Activated B cell treated with CpG ODN at 0.5 μM for 24 hours (primary cell): ENCODE measurements at regions not wholly inside any gene's neighbourhood (a gene's known extent, or its start where the extent isn't known, plus 50 kb on each side); places are given as distances from the start of the nearest gene placed in this dataset.
"Not testable (repeated sequence)": the region's sequence is repeated elsewhere in the genome, so short reads cannot be mapped to it uniquely, and the experiment has no call there.

Experiments used
- ATAC-seq: fragments of 200-7000 bp; cut with Tn5 transposase; one replicate; pipeline ENCODE4 v1.10.0; 2021; ENCODE audit warnings: low read depth, mild to moderate bottlenecking, moderate library complexity
- CTCF ChIA-PET: fragments of 350-600 bp; sonication (Branson Sonifier 250); formaldehyde crosslinking; loops from one replicate; lab custom pipeline; 2021; ENCODE audit warnings: antibody characterized with exemption; lab: Charles Lee
- POLR2A ChIA-PET: fragments of 350-600 bp; sonication (Branson Sonifier 250); formaldehyde crosslinking; loops from one replicate; lab custom pipeline; 2021; ENCODE audit warnings: antibody characterized with exemption; lab: Charles Lee
- DNase-seq: peaks from one replicate; pipeline ENCODE4 v3.0.0; 2022
- H3K27ac Mint-ChIP-seq: one replicate; pipeline ENCODE4 v1.8.0; 2020; ENCODE audit warnings: mixed read lengths
- H3K27me3 Mint-ChIP-seq: one replicate; pipeline ENCODE4 v1.8.0; 2021; ENCODE audit warnings: mixed read lengths
- H3K36me3 Mint-ChIP-seq: one replicate; pipeline ENCODE4 v1.8.0; 2021; ENCODE audit warnings: low read depth, mixed read lengths
- H3K4me1 Mint-ChIP-seq: one replicate; pipeline ENCODE4 v1.8.0; 2021; ENCODE audit warnings: mixed read lengths
- H3K4me3 Mint-ChIP-seq: one replicate; pipeline ENCODE4 v1.8.0; 2020; ENCODE audit warnings: mild to moderate bottlenecking, mixed read lengths
- H3K9me3 Mint-ChIP-seq: one replicate; pipeline ENCODE4 v1.8.0; 2020; ENCODE audit warnings: mixed read lengths
- CTCF ChIP-seq: fragments of 200-600 bp; IDR thresholded peaks from one replicate; pipeline ENCODE4 v1.8.0; 2022; ENCODE audit warnings: antibody characterized with exemption, mild to moderate bottlenecking
- intact Hi-C: fragments of 100-400 bp; cut with micrococcal nuclease; formaldehyde crosslinking; loops from one replicate; pipeline ENCODE4 v1.15.1; 2024

DNA sequence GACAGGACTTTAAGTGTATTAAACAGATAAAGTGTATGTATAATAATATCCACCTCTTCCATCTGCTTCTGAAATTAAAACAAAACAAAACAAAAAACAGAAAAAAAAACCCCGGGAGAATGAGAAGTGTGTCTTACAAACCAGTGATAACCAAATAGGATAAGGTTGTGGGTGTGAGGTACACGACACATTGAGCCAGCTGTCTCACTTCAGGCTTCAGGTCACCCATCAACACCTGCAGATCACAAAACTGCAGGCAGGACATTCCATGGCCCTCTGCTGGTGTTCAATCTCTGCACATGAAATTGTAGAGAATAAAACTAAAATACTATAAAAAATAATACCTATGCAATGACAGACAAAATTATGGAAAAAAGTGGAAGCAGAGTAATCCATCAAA is 339.9 kb downstream of the SFMBT2 start:
- Mint-ChIP-seq H3K4me3 (no peak overlapping the region), H3K27me3 (peaks cover 20% of the 10 kb centered on the region), H3K27ac (no peak overlapping the region), H3K36me3 (no peaks in the 10 kb centered on the region), H3K4me1 (peaks cover 2% of the 10 kb centered on the region), H3K9me3 (no peaks in the 10 kb centered on the region)
- DNase-seq (no peak), ATAC-seq (no peak)
- ChIA-PET POLR2A (no interaction called here), CTCF (no interaction called here)
- intact Hi-C loops, result no loop called here
- TF ChIP-seq CTCF, result no peak

GRCh38 chr10:7069706-7070105 is 341.1 kb downstream of the SFMBT2 start:
- ChIA-PET POLR2A (no interaction called here), CTCF (no interaction called here)
- no peak overlapping the region for H3K4me3 Mint-ChIP-seq
- H3K9me3 Mint-ChIP-seq, result no peaks in the 10 kb centered on the region
- no peak for TF ChIP-seq CTCF
- peaks cover 20% of the 10 kb centered on the region for H3K27me3 Mint-ChIP-seq
- no peaks in the 10 kb centered on the region for H3K36me3 Mint-ChIP-seq
- DNase-seq, result no peak
- H3K27ac Mint-ChIP-seq, result no peak overlapping the region
- intact Hi-C loops, result no loop called here
- peaks cover 3% of the 10 kb centered on the region for H3K4me1 Mint-ChIP-seq
- ATAC-seq, result no peak

GRCh38 chr10:7056216-7056615 is 354.6 kb downstream of the SFMBT2 start:
- intact Hi-C loops, result no loop called here
- ATAC-seq (no peak), DNase-seq (no peak)
- Mint-ChIP-seq H3K27ac (no peak overlapping the region), H3K4me3 (no peak overlapping the region), H3K9me3 (no peaks in the 10 kb centered on the region), H3K4me1 (no peaks in the 10 kb centered on the region), H3K36me3 (no peaks in the 10 kb centered on the region), H3K27me3 (peaks cover 1% of the 10 kb centered on the region)
- ChIA-PET CTCF (no interaction called here), POLR2A (no interaction called here)
- no peak for TF ChIP-seq CTCF

DNA sequence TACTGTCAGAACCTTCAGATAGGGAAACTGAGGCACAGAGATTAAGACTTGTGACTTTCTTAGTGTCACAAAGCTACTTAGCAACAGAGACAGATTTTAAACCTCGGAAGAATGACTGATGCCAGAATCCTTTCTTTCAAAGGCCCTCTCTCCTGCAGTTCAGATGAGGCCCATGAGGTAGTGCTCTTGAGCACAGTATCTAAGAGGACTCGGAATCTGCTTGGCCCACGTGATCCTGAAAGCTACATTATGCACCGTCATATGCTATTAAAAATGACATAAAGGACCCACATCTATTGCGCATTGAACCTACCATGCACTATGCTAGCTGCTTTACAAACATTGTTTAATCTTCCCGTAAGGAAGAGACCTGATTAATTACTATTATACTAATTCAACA is 355.9 kb downstream of the SFMBT2 start:
- no peaks in the 10 kb centered on the region for H3K4me1 Mint-ChIP-seq
- H3K27me3 Mint-ChIP-seq, result peaks cover 3% of the 10 kb centered on the region
- no peaks in the 10 kb centered on the region for H3K36me3 Mint-ChIP-seq
- intact Hi-C loops, result no loop called here
- ChIA-PET POLR2A (no interaction called here), CTCF (no interaction called here)
- peaks cover 5% of the 10 kb centered on the region for H3K9me3 Mint-ChIP-seq
- no peak overlapping the region for H3K4me3 Mint-ChIP-seq
- no peak for DNase-seq
- no peak overlapping the region for H3K27ac Mint-ChIP-seq
- no peak for TF ChIP-seq CTCF
- ATAC-seq, result no peak

DNA sequence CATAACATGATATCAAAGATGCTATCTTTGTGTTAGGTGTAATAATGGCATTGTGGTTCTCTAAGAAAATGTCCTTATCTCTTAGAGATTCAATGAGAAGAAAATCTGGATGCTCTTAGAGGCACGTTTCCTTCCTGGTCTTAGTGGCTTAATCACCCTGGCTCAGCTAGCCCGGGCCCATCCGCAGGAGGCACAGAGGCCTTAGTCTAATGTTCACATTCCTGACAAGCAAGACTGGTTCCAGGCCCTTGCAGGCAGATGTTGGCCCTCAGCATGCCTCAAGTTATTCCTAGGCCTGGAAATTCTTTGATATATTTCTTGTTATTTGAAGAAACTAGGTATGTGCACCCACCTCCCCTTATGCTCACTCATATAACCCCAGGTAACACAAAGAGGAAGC is 357.6 kb downstream of the SFMBT2 start:
- H3K27ac Mint-ChIP-seq, result no peak overlapping the region
- ATAC-seq (no peak), DNase-seq (no peak)
- TF ChIP-seq CTCF, result no peak
- H3K27me3 Mint-ChIP-seq, result peaks cover 3% of the 10 kb centered on the region
- H3K9me3 Mint-ChIP-seq, result peaks cover 9% of the 10 kb centered on the region
- H3K4me1 Mint-ChIP-seq, result no peaks in the 10 kb centered on the region
- intact Hi-C loops, result no loop called here
- no peak overlapping the region for H3K4me3 Mint-ChIP-seq
- ChIA-PET POLR2A (no interaction called here), CTCF (no interaction called here)
- H3K36me3 Mint-ChIP-seq, result no peaks in the 10 kb centered on the region

DNA sequence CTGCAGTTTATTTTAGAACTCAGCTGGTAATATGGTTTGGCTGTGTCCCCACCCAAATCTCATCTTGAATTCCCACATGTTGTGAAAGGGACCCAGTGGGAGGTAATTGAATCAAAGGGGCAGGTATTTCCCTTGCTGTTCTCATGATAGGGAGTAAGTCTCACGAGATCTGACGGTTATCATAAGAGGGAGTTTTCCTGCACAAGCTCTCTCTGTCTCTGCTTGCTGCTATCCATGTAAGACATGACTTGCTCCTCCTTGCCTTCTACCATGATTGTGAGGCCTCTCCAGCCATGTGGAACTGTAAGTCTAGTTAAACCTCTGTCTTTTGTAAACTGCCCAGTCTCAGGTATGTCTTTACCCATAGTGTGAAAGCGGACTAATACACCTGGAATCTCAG is 360.8 kb downstream of the SFMBT2 start:
- CTCF ChIA-PET, intact Hi-C loops, H3K27me3 Mint-ChIP-seq, H3K27ac Mint-ChIP-seq, H3K9me3 Mint-ChIP-seq, DNase-seq, H3K4me3 Mint-ChIP-seq, ATAC-seq, H3K36me3 Mint-ChIP-seq, POLR2A ChIA-PET: not testable (repeated sequence)
- H3K4me1 Mint-ChIP-seq, result peaks cover 21% of the 10 kb centered on the region
